OCI-LY1 (cell line): ENCODE measurements at regions not wholly inside any gene's neighbourhood (a gene's known extent, or its start where the extent isn't known, plus 50 kb on each side); places are given as distances from the start of the nearest gene placed in this dataset.

Experiments used
- H2AFZ ChIP-seq: fragments of 200-600 bp; sonication (generic), shearing (Covaris generic); 2 replicates; pipeline ENCODE4 v1.6.0; 2014; ENCODE audit warnings: antibody characterized with exemption, mild to moderate bottlenecking, low read length
- H3F3A ChIP-seq: fragments of 200-600 bp; sonication (generic), shearing (Covaris generic); 2 replicates; pipeline ENCODE4 v1.6.0; 2014; ENCODE audit warnings: mild to moderate bottlenecking, antibody characterized with exemption, low read length, moderate library complexity; ENCODE audit not compliant: insufficient read depth
- H3K27ac ChIP-seq: fragments of 200-600 bp; sonication (generic); 2 replicates; pipeline ENCODE4 v1.5.1; 2014; ENCODE audit warnings: low read length, mixed run types, mild to moderate bottlenecking, low read depth; ENCODE audit not compliant: poor library complexity, severe bottlenecking
- H3K27me3 ChIP-seq: fragments of 200-600 bp; sonication (generic); 2 replicates; pipeline ENCODE4 v1.6.0; 2014; ENCODE audit warnings: antibody characterized with exemption, mild to moderate bottlenecking, low read length, moderate library complexity; ENCODE audit not compliant: insufficient read depth
- H3K36me3 ChIP-seq: fragments of 200-600 bp; sonication (generic); 2 replicates; pipeline ENCODE4 v1.6.1; 2014; ENCODE audit warnings: mild to moderate bottlenecking, antibody characterized with exemption, low read length, moderate library complexity, mixed read lengths; ENCODE audit not compliant: insufficient read depth
- H3K4me1 ChIP-seq: fragments of 200-600 bp; sonication (generic); 2 replicates; pipeline ENCODE4 v1.5.1; 2014; ENCODE audit warnings: mild to moderate bottlenecking, low read length, moderate library complexity; ENCODE audit not compliant: insufficient read depth, severe bottlenecking
- H3K4me2 ChIP-seq: fragments of 200-600 bp; sonication (generic), shearing (Covaris generic); 2 replicates; pipeline ENCODE4 v1.6.1; 2014; ENCODE audit warnings: low read length
- H3K4me3 ChIP-seq: fragments of 200-600 bp; sonication (generic); 2 replicates; pipeline ENCODE4 v1.5.1; 2014; ENCODE audit warnings: low read length, low read depth, mild to moderate bottlenecking, mixed read lengths; ENCODE audit not compliant: poor library complexity, severe bottlenecking
- H3K79me2 ChIP-seq: fragments of 200-600 bp; shearing (Covaris generic); 2 replicates; pipeline ENCODE4 v1.6.1; 2016; ENCODE audit warnings: mixed run types, low read length, mixed read lengths; ENCODE audit not compliant: insufficient read depth
- H3K9ac ChIP-seq: fragments of 200-600 bp; sonication (generic), shearing (Covaris generic); 2 replicates; pipeline ENCODE4 v1.6.1; 2014; ENCODE audit warnings: mild to moderate bottlenecking, low read length, mixed read lengths
- H3K9me2 ChIP-seq: fragments of 200-600 bp; sonication (generic), shearing (Covaris generic); 2 replicates; pipeline ENCODE4 v1.6.1; 2014; ENCODE audit warnings: low read depth, mild to moderate bottlenecking, low read length, mixed read lengths
- H3K9me3 ChIP-seq: fragments of 200-600 bp; shearing (Covaris generic); 2 replicates; pipeline ENCODE4 v1.6.1; 2014; ENCODE audit warnings: low read length, mixed read lengths
- H4K20me1 ChIP-seq: fragments of 200-600 bp; sonication (generic), shearing (Covaris generic); 2 replicates; pipeline ENCODE4 v1.6.0; 2016; ENCODE audit warnings: mild to moderate bottlenecking, low read length; ENCODE audit not compliant: insufficient read depth
- CTCF ChIP-seq: fragments of 200-600 bp; sonication (generic), shearing (Covaris generic); IDR thresholded peaks from 2 replicates; pipeline ENCODE4 v1.5.1; 2017; ENCODE audit warnings: mild to moderate bottlenecking, antibody characterized with exemption, low read length, moderate library complexity, mixed read lengths
- EZH2 ChIP-seq: fragments of 200-600 bp; sonication (generic), shearing (Covaris generic); IDR thresholded peaks from 2 replicates; pipeline ENCODE4 v1.8.0; 2017; ENCODE audit warnings: borderline replicate concordance, mixed run types, mild to moderate bottlenecking, antibody characterized with exemption, low read length, moderate library complexity, mixed read lengths

GRCh38 chr5:20680718-20681302 is 692.8 kb upstream of the CDH18 start:
- H3K4me3 ChIP-seq: no peak overlapping the region
- no peak overlapping the region for H3K27ac ChIP-seq
- no peaks in the 10 kb centered on the region for H3K9me3 ChIP-seq
- H2AFZ ChIP-seq: no peak overlapping the region
- no peak for TF ChIP-seq EZH2
- TF ChIP-seq CTCF: no peak
- H3K9me2 ChIP-seq: no peaks in the 10 kb centered on the region
- H4K20me1 ChIP-seq: no peaks in the 10 kb centered on the region
- H3K9ac ChIP-seq: no peak overlapping the region
- H3K79me2 ChIP-seq: no peaks in the 10 kb centered on the region
- no peaks in the 10 kb centered on the region for H3K36me3 ChIP-seq
- H3F3A ChIP-seq: no peaks in the 10 kb centered on the region
- no peaks in the 10 kb centered on the region for H3K27me3 ChIP-seq
- no peak overlapping the region for H3K4me2 ChIP-seq
- H3K4me1 ChIP-seq: no peaks in the 10 kb centered on the region

- Histone ChIP-seq H3K9me2 (no peaks in the 10 kb centered on the region), H3K4me3 (no peak overlapping the region), H3F3A (no peaks in the 10 kb centered on the region), H4K20me1 (no peaks in the 10 kb centered on the region), H3K79me2 (no peaks in the 10 kb centered on the region), H3K27me3 (no peaks in the 10 kb centered on the region), H2AFZ (no peak overlapping the region), H3K9me3 (no peaks in the 10 kb centered on the region), H3K4me1 (no peaks in the 10 kb centered on the region), H3K9ac (no peak overlapping the region), H3K27ac (no peak overlapping the region), H3K36me3 (no peaks in the 10 kb centered on the region), H3K4me2 (no peak overlapping the region)
- TF ChIP-seq CTCF (no peak), EZH2 (no peak)
Observed at GRCh38 chr5:20678814-20679298, 690.9 kb upstream of the CDH18 start.

GRCh38 chr5:20678386-20678785 is 690.4 kb upstream of the CDH18 start:
- Histone ChIP-seq H3K4me1 (no peaks in the 10 kb centered on the region), H3K9me3 (no peaks in the 10 kb centered on the region), H3K9me2 (no peaks in the 10 kb centered on the region), H3K79me2 (no peaks in the 10 kb centered on the region), H3K27ac (no peak overlapping the region), H3K36me3 (no peaks in the 10 kb centered on the region), H3F3A (no peaks in the 10 kb centered on the region), H3K27me3 (no peaks in the 10 kb centered on the region), H2AFZ (no peak overlapping the region), H3K4me2 (no peak overlapping the region), H3K9ac (no peak overlapping the region), H4K20me1 (no peaks in the 10 kb centered on the region), H3K4me3 (no peak overlapping the region)
- TF ChIP-seq EZH2: no peak
- TF ChIP-seq CTCF: no peak
